Aorta (tissue), 5 donors: ENCODE measurements at regions not wholly inside any gene's neighbourhood (a gene's known extent, or its start where the extent isn't known, plus 50 kb on each side); places are given as distances from the start of the nearest gene placed in this dataset.

Experiments used
- ATAC-seq: fragments of 200-7000 bp; cut with Tn5 transposase; one replicate; pipeline ENCODE4 v1.9.1; 2022; ENCODE audit warnings: moderate library complexity; ENCODE audit not compliant: low FRiP score
- DNase-seq, 2 donors: peaks; one replicate each; pipeline ENCODE4 v3.0.0-alpha.2; 2020
- H3K27ac ChIP-seq, 2 donors: one replicate each; pipeline ENCODE4 v1.5.1; 2013; ENCODE audit warnings: low read length in 2 of 2, mild to moderate bottlenecking in 2 of 2, moderate library complexity in 2 of 2, control low read depth in 1 of 2, inconsistent platforms in 1 of 2, low read depth in 1 of 2
- H3K27me3 ChIP-seq, 2 donors: one replicate each; pipeline ENCODE4 v1.6.1; 2013; ENCODE audit warnings: control low read depth in 1 of 2, low read length in 1 of 2, mild to moderate bottlenecking in 1 of 2, moderate library complexity in 1 of 2; ENCODE audit not compliant: insufficient read depth in 2 of 2, control insufficient read depth in 1 of 2
- H3K36me3 ChIP-seq, 2 donors: one replicate each; pipeline ENCODE4 v1.6.1; 2013; ENCODE audit warnings: control low read depth in 1 of 2, low read length in 1 of 2, mild to moderate bottlenecking in 1 of 2; ENCODE audit not compliant: insufficient read depth in 2 of 2, control insufficient read depth in 1 of 2
- H3K4me1 ChIP-seq, 2 donors: one replicate each; pipeline ENCODE4 v1.6.1; 2013; ENCODE audit warnings: low read length in 2 of 2, control low read depth in 1 of 2, mild to moderate bottlenecking in 1 of 2, moderate library complexity in 1 of 2; ENCODE audit not compliant: insufficient read depth in 2 of 2, control insufficient read depth in 1 of 2
- H3K4me3 ChIP-seq, 2 donors: one replicate each; pipeline ENCODE4 v1.5.1; 2013; ENCODE audit warnings: low read length in 2 of 2, control low read depth in 1 of 2, mild to moderate bottlenecking in 1 of 2
- H3K9me3 ChIP-seq: one replicate; pipeline ENCODE4 v1.6.1; 2013; ENCODE audit warnings: mild to moderate bottlenecking, low read length; ENCODE audit not compliant: control insufficient read depth
- WGBS, 2 donors: extraction: QIAGEN DNeasy Blood & Tissue Kit; methylation state at CpG; one replicate each; pipeline ENCODE4 v1.1.7; 2013; 5-methylcytosine and 5-hydroxymethylcytosine counted together
- intact Hi-C, 2 donors: fragments of 100-400 bp; cut with DNase I; formaldehyde crosslinking; loops; one replicate each; pipeline versions ENCODE4 v1.14.2 to v1.15.0; 2022
- donor health status: healthy with polysubstance abuse.
- donor health status: Bipolar disorder and iron deficiency.
- donor health status: DM: no; HTN: no; CAD: no.
- donor health status: DM: no; HTN: no; CAD: no.
- donor health status: DM: yes; HTN: yes; CAD: no.

DNA sequence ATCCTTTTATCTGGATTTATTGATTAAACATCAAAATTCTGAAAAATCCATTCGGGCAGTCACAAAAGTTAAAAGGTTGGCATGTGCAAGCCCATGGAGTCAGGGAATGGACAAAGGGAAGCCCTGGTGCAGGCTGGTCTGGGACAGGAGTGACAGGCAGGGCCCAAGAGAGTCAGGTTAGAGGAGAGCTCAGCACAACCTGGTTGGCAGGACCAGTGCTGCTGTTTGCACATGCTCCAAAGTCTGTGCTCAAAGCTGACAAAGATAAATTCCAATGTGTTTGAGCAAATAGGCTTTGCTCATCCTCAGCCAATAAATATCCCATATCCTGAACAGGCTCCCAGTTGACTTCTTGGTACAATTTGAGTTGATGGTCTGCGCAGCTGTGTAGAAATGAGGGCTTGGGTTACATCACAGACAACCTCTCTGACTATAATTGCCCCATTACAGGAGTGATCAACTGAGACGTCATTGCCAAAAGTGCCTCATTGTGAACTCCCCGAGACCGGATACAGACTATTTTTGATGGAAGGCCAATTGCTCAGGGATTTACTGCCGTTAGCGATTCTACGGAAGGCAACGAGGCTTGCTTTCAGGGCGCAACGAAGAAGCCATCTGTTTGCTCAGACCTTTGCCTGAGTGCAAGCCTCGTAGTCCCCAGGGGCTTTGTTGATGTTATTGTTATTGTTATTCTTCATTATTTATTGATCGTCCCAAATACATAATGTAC is 1008.1 kb upstream of the TENM3 start:
- Histone ChIP-seq H3K9me3 (peaks cover 2% of the 10 kb centered on the region), H3K4me1 (no peaks in the 10 kb centered on the region), H3K4me3 (no peak overlapping the region), H3K36me3 (no peaks in the 10 kb centered on the region), H3K27ac (no peak overlapping the region), H3K27me3 (no peaks in the 10 kb centered on the region)
- DNase-seq: no peak
- 58 to 71% methylated on average over 13 of the region's 13 CpGs for WGBS, 2 donors
- intact Hi-C loops: no loop called here
- no peak for ATAC-seq

GRCh38 chr4:181245326-181245725 is 997.9 kb upstream of the TENM3 start:
- ATAC-seq (no peak), DNase-seq (no peak)
- Histone ChIP-seq H3K4me3 (no peak overlapping the region), H3K27ac (no peak overlapping the region), H3K27me3 (no peaks in the 10 kb centered on the region), H3K9me3 (no peaks in the 10 kb centered on the region), H3K4me1 (no peaks in the 10 kb centered on the region), H3K36me3 (no peaks in the 10 kb centered on the region)
- intact Hi-C loops: no loop called here
- WGBS, 2 donors: 92 to 93% methylated on average over 6 of the region's 6 CpGs

- Histone ChIP-seq H3K27me3 (no peaks in the 10 kb centered on the region), H3K4me1 (no peaks in the 10 kb centered on the region), H3K27ac (no peak overlapping the region), H3K36me3 (no peaks in the 10 kb centered on the region), H3K9me3 (no peaks in the 10 kb centered on the region), H3K4me3 (no peak overlapping the region)
- ATAC-seq (no peak), DNase-seq (no peak)
- WGBS, 2 donors: 49 to 52% methylated on average over 4 of the region's 4 CpGs
- intact Hi-C loops: no loop called here
Measured at GRCh38 chr4:181249031-181249430, 994.2 kb upstream of the TENM3 start.

DNA sequence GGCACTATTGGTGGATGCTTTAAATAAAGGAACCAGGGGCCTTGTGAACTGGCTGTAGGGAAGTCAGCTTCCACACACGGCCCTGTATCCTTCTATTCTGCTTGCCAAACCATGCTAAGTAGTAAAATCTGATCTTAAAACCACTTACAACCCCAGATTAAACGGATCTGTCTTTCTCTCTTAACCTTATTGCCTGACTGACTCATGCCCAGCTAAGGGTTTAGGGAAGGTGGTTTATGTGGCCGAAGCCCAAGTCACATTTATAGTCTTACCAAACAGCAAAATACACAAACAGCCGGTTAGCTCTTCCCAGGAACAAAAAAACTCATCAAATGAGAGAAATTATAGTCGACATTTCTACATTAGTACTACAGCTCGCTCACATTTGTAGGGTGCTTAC is 988.4 kb upstream of the TENM3 start:
- no peak overlapping the region for H3K4me3 ChIP-seq
- WGBS, 2 donors: 71 to 75% methylated on average over 6 of the region's 6 CpGs
- intact Hi-C loops: no loop called here
- no peaks in the 10 kb centered on the region for H3K9me3 ChIP-seq
- no peak overlapping the region for H3K27ac ChIP-seq
- H3K4me1 ChIP-seq: no peaks in the 10 kb centered on the region
- H3K36me3 ChIP-seq: no peaks in the 10 kb centered on the region
- no peaks in the 10 kb centered on the region for H3K27me3 ChIP-seq
- DNase-seq (no peak), ATAC-seq (no peak)

DNA sequence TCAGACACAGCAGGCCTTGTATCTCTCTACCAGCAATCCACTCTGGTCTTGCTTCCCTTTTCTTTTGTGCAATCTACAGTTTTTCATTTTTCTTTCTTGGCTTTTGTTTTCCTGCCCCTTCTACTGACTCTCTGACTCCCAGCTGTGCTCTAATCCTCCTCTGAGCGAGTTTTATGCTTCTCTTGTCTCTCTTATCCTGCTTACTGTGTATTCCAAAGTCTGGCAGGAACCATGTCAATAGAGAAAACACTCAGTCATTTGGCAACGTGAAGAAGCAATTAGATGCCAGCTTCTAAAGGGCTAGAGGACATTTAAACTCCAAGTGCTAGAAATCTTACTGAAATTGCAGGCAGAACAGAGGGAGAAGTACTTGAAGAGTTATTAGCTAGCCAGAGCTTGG is 984.6 kb upstream of the TENM3 start:
- Histone ChIP-seq H3K27me3 (no peaks in the 10 kb centered on the region), H3K4me1 (no peaks in the 10 kb centered on the region), H3K27ac (no peak overlapping the region), H3K36me3 (no peaks in the 10 kb centered on the region), H3K9me3 (no peaks in the 10 kb centered on the region), H3K4me3 (no peak overlapping the region)
- no peak for ATAC-seq
- 4 to 6% methylated on average over 2 of the region's 2 CpGs for WGBS, 2 donors
- no peak for DNase-seq
- intact Hi-C loops: no loop called here

DNA sequence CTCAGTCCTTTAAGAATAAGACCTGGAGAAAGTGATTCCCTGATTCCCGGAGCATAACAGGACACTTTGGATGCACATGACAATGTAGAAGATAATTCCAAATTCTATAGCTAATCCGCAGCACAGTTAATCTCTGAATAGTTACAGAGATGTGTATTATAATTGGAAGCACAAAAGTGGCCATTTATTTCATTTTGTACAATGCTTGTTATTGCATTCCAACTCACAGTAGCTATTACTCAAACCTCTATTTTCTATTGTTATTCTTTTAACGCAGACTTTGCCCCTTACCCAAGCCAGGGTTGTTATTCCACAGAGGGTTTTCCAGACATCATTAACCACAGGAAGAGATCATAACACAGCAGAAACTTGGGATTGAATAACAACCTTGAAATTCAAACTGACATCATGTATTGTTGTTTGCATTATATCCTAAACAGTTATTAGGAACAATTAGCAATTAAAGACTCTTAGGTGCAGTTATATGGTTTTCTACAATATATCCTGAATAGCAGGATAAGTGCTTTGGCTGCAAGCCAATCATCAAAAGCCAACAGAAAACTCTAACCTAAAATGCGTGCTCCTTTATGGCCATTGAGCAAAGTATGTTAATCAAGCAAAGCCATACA is 984.0 kb upstream of the TENM3 start:
- Histone ChIP-seq H3K27me3 (no peaks in the 10 kb centered on the region), H3K36me3 (no peaks in the 10 kb centered on the region), H3K4me1 (no peaks in the 10 kb centered on the region), H3K9me3 (no peaks in the 10 kb centered on the region), H3K27ac (no peak overlapping the region), H3K4me3 (no peak overlapping the region)
- no peak for DNase-seq
- intact Hi-C loops: no loop called here
- ATAC-seq: no peak
- WGBS, 2 donors: 43 to 53% methylated on average over 4 of the region's 4 CpGs

- no peak for DNase-seq
- WGBS, 2 donors: 19 to 21% methylated on average over 5 of the region's 5 CpGs
- Histone ChIP-seq H3K9me3 (no peaks in the 10 kb centered on the region), H3K4me3 (no peak overlapping the region), H3K27ac (no peak overlapping the region), H3K4me1 (no peaks in the 10 kb centered on the region), H3K36me3 (no peaks in the 10 kb centered on the region), H3K27me3 (no peaks in the 10 kb centered on the region)
- no peak for ATAC-seq
- intact Hi-C loops: no loop called here
Measured at GRCh38 chr4:181261279-181261678, 981.9 kb upstream of the TENM3 start.

GRCh38 chr4:181264893-181265292 is 978.3 kb upstream of the TENM3 start:
- H3K4me3 ChIP-seq: no peak overlapping the region
- H3K36me3 ChIP-seq: no peaks in the 10 kb centered on the region
- intact Hi-C loops: no loop called here
- DNase-seq (no peak), ATAC-seq (no peak)
- no peaks in the 10 kb centered on the region for H3K27me3 ChIP-seq
- no peaks in the 10 kb centered on the region for H3K4me1 ChIP-seq
- no peak overlapping the region for H3K27ac ChIP-seq
- H3K9me3 ChIP-seq: no peaks in the 10 kb centered on the region
- 34 to 46% methylated on average over 9 of the region's 9 CpGs for WGBS, 2 donors

GRCh38 chr4:181265370-181265769 is 977.8 kb upstream of the TENM3 start:
- DNase-seq (no peak), ATAC-seq (no peak)
- 65 to 69% methylated on average over 4 of the region's 4 CpGs for WGBS, 2 donors
- Histone ChIP-seq H3K9me3 (no peaks in the 10 kb centered on the region), H3K36me3 (no peaks in the 10 kb centered on the region), H3K27ac (no peak overlapping the region), H3K4me3 (no peak overlapping the region), H3K27me3 (no peaks in the 10 kb centered on the region), H3K4me1 (no peaks in the 10 kb centered on the region)
- intact Hi-C loops: no loop called here
